ENCODE measurements at regions not wholly inside any gene's neighbourhood (a gene's known extent, or its start where the extent isn't known, plus 50 kb on each side); places are given as distances from the start of the nearest gene placed in this dataset.

DNA sequence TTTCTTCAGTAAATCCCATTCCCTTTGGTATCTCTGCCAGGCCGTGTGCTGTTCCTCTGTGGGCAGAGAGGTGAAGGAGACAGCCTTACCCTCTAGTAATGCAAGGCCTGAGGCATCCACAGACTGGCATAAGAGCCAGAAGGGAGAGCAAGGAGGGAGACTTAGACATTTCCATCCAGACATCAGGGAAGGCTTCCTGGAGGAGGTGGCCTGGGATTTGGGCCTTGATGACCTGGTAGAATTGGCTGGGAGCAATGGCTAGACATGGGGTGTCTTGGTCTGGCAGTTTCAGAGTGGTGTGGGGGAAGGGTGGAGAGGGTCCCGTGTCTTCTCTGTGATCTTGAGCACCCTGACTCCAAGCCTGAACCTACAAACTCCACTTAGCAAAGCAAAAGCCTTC is 81.8 kb downstream of the RHOB start:
- ATAC-seq (no peak), FAIRE-seq (no peak), DNase-seq (ENCODE audit: low read depth in 1 of 2, low spot score in 1 of 2) (no peak)
- Histone ChIP-seq H3K4me1 (peaks cover 23% of the 10 kb centered on the region), H3K27ac (no peak overlapping the region), H3K4me2 (no peak overlapping the region), H3K4me3 (no peak overlapping the region), H3K9me3 (no peaks in the 10 kb centered on the region)
- POLR2A ChIA-PET = no interaction called here
- CTCF ChIA-PET = interaction anchor here (0.6 kb wide), 1 partner anchor 331 kb away, joined by 3 read pairs; no protein-coding TSS in a partner anchor
- no peak for TF ChIP-seq FOSB (CRISPR knock-in tag; IDR thresholded peaks at IDR 0.05)
- TF ChIP-seq ZFP36 (IDR thresholded peaks at IDR 0.05; ENCODE audit: borderline replicate concordance, partially characterized antibody) = peak; percentile 83
- TF ChIP-seq SMC3 (IDR thresholded peaks at IDR 0.05) = no peak
- WGBS (ENCODE audit: missing lambda C conversion rate) = 49% methylated on average over 2 of the region's 2 CpGs

DNA sequence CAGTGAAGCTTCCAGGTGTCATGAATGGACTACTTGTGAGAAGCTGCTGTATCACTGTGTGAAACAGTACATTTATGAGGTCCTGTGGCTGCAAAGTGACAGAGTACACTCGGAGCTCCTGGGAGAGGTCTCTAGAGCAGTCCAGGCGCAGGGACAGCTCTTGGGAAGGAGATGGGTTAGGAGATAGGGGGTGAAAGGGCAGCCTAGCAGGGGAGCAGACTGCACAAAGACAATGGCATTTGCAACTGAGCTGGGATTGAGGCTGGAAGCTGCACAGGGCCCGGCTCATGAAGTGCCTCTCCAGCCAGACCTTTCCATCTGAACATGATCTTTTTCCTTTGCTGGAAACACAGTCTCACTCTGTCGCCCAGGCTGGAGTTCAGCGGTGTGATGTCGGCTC is 83.6 kb downstream of the RHOB start:
- H3K9me3 ChIP-seq = no peaks in the 10 kb centered on the region
- 79% methylated on average over 6 of the region's 6 CpGs for WGBS (ENCODE audit: missing lambda C conversion rate)
- peaks cover 21% of the 10 kb centered on the region for H3K4me1 ChIP-seq
- H3K4me3 ChIP-seq = no peak overlapping the region
- ChIA-PET POLR2A (no interaction called here), CTCF (interaction anchor here (0.6 to 1.6 kb wide), 4 partner anchors 12 to 130 kb away, joined by 3 to 6 read pairs (median 4); no protein-coding TSS in a partner anchor)
- no peak for FAIRE-seq
- no peak for DNase-seq (ENCODE audit: low read depth in 1 of 2, low spot score in 1 of 2)
- no peak overlapping the region for H3K4me2 ChIP-seq
- no peak for ATAC-seq
- no peak overlapping the region for H3K27ac ChIP-seq
- TF ChIP-seq CHD2 (IDR thresholded peaks at IDR 0.05; ENCODE audit: low read length, partially characterized antibody) (no peak), FOSL2 (IDR thresholded peaks at IDR 0.05) (no peak), FOSL2 (CRISPR knock-in tag; IDR thresholded peaks at IDR 0.05) (no peak), RNF2 (IDR thresholded peaks at IDR 0.05; ENCODE audit: borderline replicate concordance, low read depth) (no peak), HOXA7 (CRISPR knock-in tag; IDR thresholded peaks at IDR 0.05) (no peak), POLR2AphosphoS2 (conservative IDR thresholded peaks at IDR 0.05; ENCODE audit: low read length) (no peak), CBX2 (IDR thresholded peaks at IDR 0.05; ENCODE audit: borderline replicate concordance, low read depth) (no peak)

DNA sequence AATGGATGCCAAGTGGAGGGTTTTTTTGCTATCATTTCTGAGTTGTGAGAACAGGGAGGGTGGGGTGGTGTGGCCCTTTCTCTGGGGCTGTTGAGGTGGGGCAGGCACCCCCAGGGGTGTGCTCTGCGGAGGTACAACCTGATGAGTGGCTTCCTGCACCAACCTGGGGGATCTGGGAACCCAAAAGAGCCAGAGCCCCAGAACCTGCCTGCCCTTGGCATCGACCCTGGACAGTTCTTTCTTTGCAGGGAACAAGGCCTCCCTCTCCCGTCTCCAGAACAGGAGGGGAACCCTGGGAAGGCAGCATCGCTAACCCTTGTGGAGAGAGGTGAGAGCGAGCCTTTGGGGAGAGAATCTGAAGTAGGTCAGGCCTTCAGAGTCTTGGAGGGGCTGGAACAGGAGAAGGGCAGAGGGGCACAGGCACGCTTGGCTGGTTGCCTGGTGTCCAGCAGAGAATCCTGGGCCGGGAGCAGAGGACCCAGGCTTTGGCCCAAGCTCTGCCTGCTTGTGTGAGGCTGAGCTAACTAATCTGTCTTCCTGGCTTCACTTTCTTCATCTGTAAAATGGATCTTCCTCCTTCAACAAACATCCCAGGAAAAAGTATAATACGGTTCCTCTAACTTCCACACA is 84.9 kb downstream of the RHOB start:
- ChIA-PET POLR2A (no interaction called here), CTCF (interaction anchor here (1.2 to 1.5 kb wide), 3 partner anchors 12 to 136 kb away, joined by 3 to 6 read pairs (median 5); no protein-coding TSS in a partner anchor)
- WGBS (ENCODE audit: missing lambda C conversion rate) = 71% methylated on average over 8 of the region's 8 CpGs
- Histone ChIP-seq H3K27ac (no peak overlapping the region; a peak in 1 of 6 replicates), H3K4me3 (no peak overlapping the region), H3K9me3 (no peaks in the 10 kb centered on the region), H3K4me2 (no peak overlapping the region), H3K4me1 (peaks cover 13% of the 10 kb centered on the region)
- FAIRE-seq (no peak), ATAC-seq (0 out of 6 replicates have a peak, but pooled peaks of 1 of the 2 experiments have one; percentile 4), DNase-seq (ENCODE audit: low read depth in 1 of 2, low spot score in 1 of 2) (no peak)
- TF ChIP-seq, protein P1, sequence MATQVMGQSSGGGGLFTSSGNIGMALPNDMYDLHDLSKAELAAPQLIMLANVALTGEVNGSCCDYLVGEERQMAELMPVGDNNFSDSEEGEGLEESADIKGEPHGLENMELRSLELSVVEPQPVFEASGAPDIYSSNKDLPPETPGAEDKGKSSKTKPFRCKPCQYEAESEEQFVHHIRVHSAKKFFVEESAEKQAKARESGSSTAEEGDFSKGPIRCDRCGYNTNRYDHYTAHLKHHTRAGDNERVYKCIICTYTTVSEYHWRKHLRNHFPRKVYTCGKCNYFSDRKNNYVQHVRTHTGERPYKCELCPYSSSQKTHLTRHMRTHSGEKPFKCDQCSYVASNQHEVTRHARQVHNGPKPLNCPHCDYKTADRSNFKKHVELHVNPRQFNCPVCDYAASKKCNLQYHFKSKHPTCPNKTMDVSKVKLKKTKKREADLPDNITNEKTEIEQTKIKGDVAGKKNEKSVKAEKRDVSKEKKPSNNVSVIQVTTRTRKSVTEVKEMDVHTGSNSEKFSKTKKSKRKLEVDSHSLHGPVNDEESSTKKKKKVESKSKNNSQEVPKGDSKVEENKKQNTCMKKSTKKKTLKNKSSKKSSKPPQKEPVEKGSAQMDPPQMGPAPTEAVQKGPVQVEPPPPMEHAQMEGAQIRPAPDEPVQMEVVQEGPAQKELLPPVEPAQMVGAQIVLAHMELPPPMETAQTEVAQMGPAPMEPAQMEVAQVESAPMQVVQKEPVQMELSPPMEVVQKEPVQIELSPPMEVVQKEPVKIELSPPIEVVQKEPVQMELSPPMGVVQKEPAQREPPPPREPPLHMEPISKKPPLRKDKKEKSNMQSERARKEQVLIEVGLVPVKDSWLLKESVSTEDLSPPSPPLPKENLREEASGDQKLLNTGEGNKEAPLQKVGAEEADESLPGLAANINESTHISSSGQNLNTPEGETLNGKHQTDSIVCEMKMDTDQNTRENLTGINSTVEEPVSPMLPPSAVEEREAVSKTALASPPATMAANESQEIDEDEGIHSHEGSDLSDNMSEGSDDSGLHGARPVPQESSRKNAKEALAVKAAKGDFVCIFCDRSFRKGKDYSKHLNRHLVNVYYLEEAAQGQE (IDR thresholded peaks at IDR 0.05) = no peak
- TF ChIP-seq, protein P2, sequence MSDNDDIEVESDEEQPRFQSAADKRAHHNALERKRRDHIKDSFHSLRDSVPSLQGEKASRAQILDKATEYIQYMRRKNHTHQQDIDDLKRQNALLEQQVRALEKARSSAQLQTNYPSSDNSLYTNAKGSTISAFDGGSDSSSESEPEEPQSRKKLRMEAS (IDR thresholded peaks at IDR 0.05) = no peak
- TF ChIP-seq ZFP36 (IDR thresholded peaks at IDR 0.05; ENCODE audit: borderline replicate concordance, partially characterized antibody) (no peak), KDM1A (IDR thresholded peaks at IDR 0.05; ENCODE audit: low read depth) (no peak), CEBPB (IDR thresholded peaks at IDR 0.05) (no peak), CHD4 (IDR thresholded peaks at IDR 0.05; ENCODE audit: borderline replicate concordance) (no peak), POLR2AphosphoS2 (conservative IDR thresholded peaks at IDR 0.05; ENCODE audit: low read length) (no peak), FOSB (CRISPR knock-in tag; IDR thresholded peaks at IDR 0.05) (no peak), ESRRA (IDR thresholded peaks at IDR 0.05; ENCODE audit: borderline replicate concordance, low read length) (no peak), GATA3 (IDR thresholded peaks at IDR 0.05; ENCODE audit: borderline replicate concordance) (no peak), RCOR1 (IDR thresholded peaks at IDR 0.05; ENCODE audit: low read depth, low read length) (no peak)
- TF ChIP-seq, protein P3, sequence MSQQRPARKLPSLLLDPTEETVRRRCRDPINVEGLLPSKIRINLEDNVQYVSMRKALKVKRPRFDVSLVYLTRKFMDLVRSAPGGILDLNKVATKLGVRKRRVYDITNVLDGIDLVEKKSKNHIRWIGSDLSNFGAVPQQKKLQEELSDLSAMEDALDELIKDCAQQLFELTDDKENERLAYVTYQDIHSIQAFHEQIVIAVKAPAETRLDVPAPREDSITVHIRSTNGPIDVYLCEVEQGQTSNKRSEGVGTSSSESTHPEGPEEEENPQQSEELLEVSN (IDR thresholded peaks at IDR 0.05; ENCODE audit: borderline replicate concordance, low read depth) = no peak

Data from A549 (cell line).